Upper lobe of right lung (tissue), 1 donor: ENCODE measurements at regions not wholly inside any gene's neighbourhood (a gene's known extent, or its start where the extent isn't known, plus 50 kb on each side); places are given as distances from the start of the nearest gene placed in this dataset.

Experiments
- ATAC-seq: fragments of 200-7000 bp; cut with Tn5 transposase; one replicate; pipeline ENCODE4 v1.9.1; 2020; ENCODE audit warnings: mild to moderate bottlenecking, moderate library complexity
- DNase-seq: peaks from one replicate; pipeline ENCODE4 v3.0.0-alpha.2; 2020
- H3K27ac ChIP-seq: fragments of 200-600 bp; one replicate; pipeline ENCODE4 v1.8.0; 2022
- H3K27me3 ChIP-seq: fragments of 200-600 bp; one replicate; pipeline ENCODE4 v1.8.0; 2022; ENCODE audit warnings: mild to moderate bottlenecking
- H3K36me3 ChIP-seq: fragments of 200-600 bp; one replicate; pipeline ENCODE4 v1.8.0; 2022
- H3K4me1 ChIP-seq: fragments of 200-600 bp; one replicate; pipeline ENCODE4 v1.8.0; 2022
- H3K4me3 ChIP-seq: fragments of 200-600 bp; one replicate; pipeline ENCODE4 v1.8.0; 2022; ENCODE audit warnings: mild to moderate bottlenecking
- H3K9me3 ChIP-seq: fragments of 200-600 bp; one replicate; pipeline ENCODE4 v1.8.0; 2022
- intact Hi-C: fragments of 100-400 bp; cut with DNase I; formaldehyde crosslinking; loops from one replicate; pipeline ENCODE4 v1.11.0; 2022
- TF ChIP-seq, protein P1 (sequence below): fragments of 200-600 bp; IDR thresholded peaks from one replicate; pipeline ENCODE4 v1.8.0; 2022; ENCODE audit warnings: antibody characterized with exemption
- donor health status: DM: no; HTN: yes; CAD: no; lungs with severe emphysema.

DNA sequence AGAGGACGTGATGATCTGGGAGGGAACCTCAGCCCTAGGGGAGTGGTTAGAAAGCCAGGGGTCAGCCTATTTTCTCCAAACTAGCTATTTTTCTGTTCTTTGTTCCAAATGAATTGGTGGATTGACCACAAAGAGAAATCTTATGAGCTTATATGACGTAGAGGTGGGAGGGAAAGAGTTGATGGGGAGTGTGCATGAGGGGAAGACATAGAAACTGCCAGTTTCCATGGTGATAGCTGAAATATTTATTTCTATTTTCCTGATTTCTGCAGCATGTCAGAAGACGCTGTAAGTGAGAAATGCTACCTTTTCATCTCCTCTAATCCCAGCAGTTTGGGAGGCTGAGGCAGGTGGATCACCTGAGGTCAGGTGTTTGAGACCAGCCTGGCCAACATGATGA is 51.4 kb upstream of the CISTR start:
- H3K27ac ChIP-seq, result no peak overlapping the region
- DNase-seq, result no peak
- H3K4me1 ChIP-seq, result no peaks in the 10 kb centered on the region
- intact Hi-C loops, result no loop called here
- no peak overlapping the region for H3K4me3 ChIP-seq
- ATAC-seq, result no peak
- H3K9me3 ChIP-seq, result no peaks in the 10 kb centered on the region
- no peaks in the 10 kb centered on the region for H3K36me3 ChIP-seq
- H3K27me3 ChIP-seq, result peaks cover 18% of the 10 kb centered on the region
- TF ChIP-seq, protein P1, sequence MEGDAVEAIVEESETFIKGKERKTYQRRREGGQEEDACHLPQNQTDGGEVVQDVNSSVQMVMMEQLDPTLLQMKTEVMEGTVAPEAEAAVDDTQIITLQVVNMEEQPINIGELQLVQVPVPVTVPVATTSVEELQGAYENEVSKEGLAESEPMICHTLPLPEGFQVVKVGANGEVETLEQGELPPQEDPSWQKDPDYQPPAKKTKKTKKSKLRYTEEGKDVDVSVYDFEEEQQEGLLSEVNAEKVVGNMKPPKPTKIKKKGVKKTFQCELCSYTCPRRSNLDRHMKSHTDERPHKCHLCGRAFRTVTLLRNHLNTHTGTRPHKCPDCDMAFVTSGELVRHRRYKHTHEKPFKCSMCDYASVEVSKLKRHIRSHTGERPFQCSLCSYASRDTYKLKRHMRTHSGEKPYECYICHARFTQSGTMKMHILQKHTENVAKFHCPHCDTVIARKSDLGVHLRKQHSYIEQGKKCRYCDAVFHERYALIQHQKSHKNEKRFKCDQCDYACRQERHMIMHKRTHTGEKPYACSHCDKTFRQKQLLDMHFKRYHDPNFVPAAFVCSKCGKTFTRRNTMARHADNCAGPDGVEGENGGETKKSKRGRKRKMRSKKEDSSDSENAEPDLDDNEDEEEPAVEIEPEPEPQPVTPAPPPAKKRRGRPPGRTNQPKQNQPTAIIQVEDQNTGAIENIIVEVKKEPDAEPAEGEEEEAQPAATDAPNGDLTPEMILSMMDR, result no peak

DNA sequence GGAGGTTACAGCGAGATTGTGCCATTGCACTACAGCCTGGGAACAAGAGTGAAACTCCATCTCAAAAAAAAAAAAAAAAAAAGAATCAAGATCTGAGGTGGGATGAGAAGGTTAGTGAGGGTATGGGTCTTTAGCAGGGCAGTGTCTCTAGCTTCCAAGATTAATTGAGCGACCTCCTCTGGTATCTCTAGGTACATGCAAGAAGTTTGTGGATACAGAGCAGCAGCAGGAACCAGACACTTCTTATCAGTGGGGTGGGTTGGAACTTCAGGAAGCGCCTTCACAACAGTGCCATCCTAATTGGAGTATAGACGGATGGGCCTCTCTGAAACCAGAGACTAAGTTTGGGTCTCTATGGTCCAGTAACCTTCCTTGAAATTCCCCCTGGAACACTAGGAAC is 51.9 kb upstream of the CISTR start:
- Histone ChIP-seq H3K4me3 (no peak overlapping the region), H3K4me1 (no peaks in the 10 kb centered on the region), H3K27ac (no peak overlapping the region), H3K9me3 (no peaks in the 10 kb centered on the region), H3K27me3 (peaks cover 16% of the 10 kb centered on the region), H3K36me3 (no peaks in the 10 kb centered on the region)
- TF ChIP-seq, protein P1, result no peak
- no peak for DNase-seq
- intact Hi-C loops, result no loop called here
- no peak for ATAC-seq

DNA sequence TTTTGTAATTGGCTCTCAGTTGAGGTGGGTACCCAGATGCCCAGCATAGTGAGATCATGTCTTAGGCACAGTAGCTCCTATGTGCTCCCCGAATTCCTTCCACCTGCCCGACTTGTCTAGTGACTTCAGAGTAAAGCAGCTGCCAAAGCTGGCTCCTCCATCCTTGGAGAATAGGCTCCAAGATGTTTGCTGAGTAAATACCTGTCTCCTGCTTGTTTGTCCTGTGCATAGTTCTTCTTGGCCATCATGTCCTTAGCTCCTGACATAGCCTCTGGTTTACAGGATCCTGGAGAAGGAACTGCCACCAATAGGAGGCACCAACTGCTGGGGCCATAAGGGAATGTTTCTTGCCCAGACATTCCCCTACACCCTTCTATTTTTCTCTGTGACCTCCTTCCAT is 52.6 kb upstream of the CISTR start:
- H3K27ac ChIP-seq, result no peak overlapping the region
- no peaks in the 10 kb centered on the region for H3K4me1 ChIP-seq
- ATAC-seq (peak; percentile 86), DNase-seq (no peak)
- H3K27me3 ChIP-seq, result peaks cover 13% of the 10 kb centered on the region
- H3K9me3 ChIP-seq, result no peaks in the 10 kb centered on the region
- no peak overlapping the region for H3K4me3 ChIP-seq
- no peaks in the 10 kb centered on the region for H3K36me3 ChIP-seq
- intact Hi-C loops, result no loop called here
- TF ChIP-seq, protein P1, result no peak

DNA sequence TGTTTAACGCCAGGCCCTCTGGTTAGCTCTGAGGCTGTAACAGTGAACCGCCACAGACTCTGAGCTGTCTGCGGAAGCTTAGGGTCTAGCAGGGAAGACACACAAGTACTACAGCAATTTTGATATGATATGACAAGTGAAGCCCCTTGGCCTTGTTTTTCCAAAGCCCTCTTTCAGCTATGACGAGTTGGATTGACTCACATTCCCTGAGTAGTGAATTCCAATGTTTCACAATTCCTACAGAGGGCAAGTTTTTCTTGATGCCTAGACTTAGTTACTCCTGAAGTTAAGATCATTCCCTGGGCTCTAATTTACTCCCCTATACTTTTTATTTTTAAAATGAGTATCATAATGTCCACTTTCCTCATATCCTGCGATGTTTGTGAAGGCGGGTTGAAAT is 53.3 kb upstream of the CISTR start:
- H3K27me3 ChIP-seq, result peaks cover 13% of the 10 kb centered on the region
- TF ChIP-seq, protein P1, result no peak
- H3K36me3 ChIP-seq, result no peaks in the 10 kb centered on the region
- no peaks in the 10 kb centered on the region for H3K4me1 ChIP-seq
- H3K4me3 ChIP-seq, result no peak overlapping the region
- no peak overlapping the region for H3K27ac ChIP-seq
- DNase-seq, result no peak
- ATAC-seq, result no peak
- intact Hi-C loops, result no loop called here
- H3K9me3 ChIP-seq, result no peaks in the 10 kb centered on the region

DNA sequence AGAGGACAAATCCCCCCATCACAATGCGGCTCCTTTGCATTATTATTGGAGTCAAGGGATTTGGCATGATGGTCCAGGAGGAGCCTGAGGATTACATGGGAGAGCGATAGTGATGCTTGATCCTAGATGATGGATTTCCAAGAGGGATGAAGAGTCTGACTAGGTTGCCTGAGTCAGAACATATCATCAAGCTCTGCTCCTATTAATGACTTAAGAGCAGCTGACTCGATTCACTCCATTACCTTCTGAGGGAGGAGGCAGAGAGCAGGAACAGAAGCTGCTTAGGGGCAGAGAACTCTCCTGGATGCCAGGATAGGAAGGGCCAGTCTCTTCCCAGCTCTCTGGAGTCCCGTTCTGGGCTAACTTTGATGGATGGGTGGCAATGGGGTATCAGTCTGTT is 54.0 kb upstream of the CISTR start:
- Histone ChIP-seq H3K27me3 (peaks cover 13% of the 10 kb centered on the region), H3K36me3 (no peaks in the 10 kb centered on the region), H3K27ac (no peak overlapping the region), H3K4me3 (no peak overlapping the region), H3K9me3 (no peaks in the 10 kb centered on the region), H3K4me1 (no peaks in the 10 kb centered on the region)
- ATAC-seq (no peak), DNase-seq (no peak)
- intact Hi-C loops, result no loop called here
- TF ChIP-seq, protein P1, result no peak

DNA sequence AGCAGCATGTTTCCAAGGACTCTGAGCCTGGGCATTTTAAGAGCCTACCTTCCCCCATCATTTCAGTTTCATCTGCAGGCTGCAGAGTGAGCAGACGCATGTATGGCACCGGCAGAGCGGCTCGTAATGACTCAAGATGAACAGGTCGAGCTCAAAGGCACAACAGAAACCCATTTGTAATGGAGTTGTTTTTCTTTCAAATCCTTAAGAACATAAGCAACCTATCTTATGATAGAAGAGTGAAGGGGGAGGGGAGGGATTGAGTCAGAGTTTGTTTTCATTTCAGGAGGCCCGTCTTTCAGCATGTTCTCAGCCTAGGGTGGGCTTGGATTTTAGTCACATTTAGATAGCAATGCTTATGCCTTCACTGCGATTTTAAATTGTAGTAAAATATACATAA is 54.9 kb upstream of the CISTR start:
- Histone ChIP-seq H3K4me3 (no peak overlapping the region), H3K9me3 (no peaks in the 10 kb centered on the region), H3K36me3 (no peaks in the 10 kb centered on the region), H3K27ac (no peak overlapping the region), H3K27me3 (peaks cover 13% of the 10 kb centered on the region), H3K4me1 (no peaks in the 10 kb centered on the region)
- ATAC-seq (no peak), DNase-seq (no peak)
- TF ChIP-seq, protein P1, result no peak
- intact Hi-C loops, result no loop called here
